ENCODE measurements at regions not wholly inside any gene's neighbourhood (a gene's known extent, or its start where the extent isn't known, plus 50 kb on each side); places are given as distances from the start of the nearest gene placed in this dataset.

GRCh38 chr4:13955551-13955950, 328.0 kb upstream of the BOD1L1 start:
- H3K4me3 Mint-ChIP-seq (ENCODE audit: unreplicated experiment) = no peak overlapping the region
- H3K27ac Mint-ChIP-seq (ENCODE audit: unreplicated experiment) = no peak overlapping the region
- no peaks in the 10 kb centered on the region for H3K9me3 Mint-ChIP-seq (ENCODE audit: unreplicated experiment)
- no peak for TF ChIP-seq CTCF (IDR thresholded peaks at IDR 0.05; ENCODE audit: partially characterized antibody, unreplicated experiment)
- peaks cover 2% of the 10 kb centered on the region for H3K4me1 Mint-ChIP-seq (ENCODE audit: low read depth, unreplicated experiment)
- peaks cover 5% of the 10 kb centered on the region for H3K27me3 Mint-ChIP-seq (ENCODE audit: unreplicated experiment)
- H3K36me3 Mint-ChIP-seq (ENCODE audit: unreplicated experiment) = no peaks in the 10 kb centered on the region
- DNase-seq = no peak

GRCh38 chr4:13956947-13957346, 329.4 kb upstream of the BOD1L1 start:
- Mint-ChIP-seq H3K4me1 (ENCODE audit: low read depth, unreplicated experiment) (peaks cover 2% of the 10 kb centered on the region), H3K9me3 (ENCODE audit: unreplicated experiment) (no peaks in the 10 kb centered on the region), H3K36me3 (ENCODE audit: unreplicated experiment) (no peaks in the 10 kb centered on the region), H3K4me3 (ENCODE audit: unreplicated experiment) (no peak overlapping the region), H3K27ac (ENCODE audit: unreplicated experiment) (no peak overlapping the region), H3K27me3 (ENCODE audit: unreplicated experiment) (peaks cover 5% of the 10 kb centered on the region)
- TF ChIP-seq CTCF (IDR thresholded peaks at IDR 0.05; ENCODE audit: partially characterized antibody, unreplicated experiment) = no peak
- no peak for DNase-seq

GRCh38 chr4:13957871-13958270, 330.3 kb upstream of the BOD1L1 start:
- H3K4me1 Mint-ChIP-seq (ENCODE audit: low read depth, unreplicated experiment) = peaks cover 2% of the 10 kb centered on the region
- no peaks in the 10 kb centered on the region for H3K36me3 Mint-ChIP-seq (ENCODE audit: unreplicated experiment)
- TF ChIP-seq CTCF (IDR thresholded peaks at IDR 0.05; ENCODE audit: partially characterized antibody, unreplicated experiment) = no peak
- no peaks in the 10 kb centered on the region for H3K9me3 Mint-ChIP-seq (ENCODE audit: unreplicated experiment)
- H3K27me3 Mint-ChIP-seq (ENCODE audit: unreplicated experiment) = peaks cover 2% of the 10 kb centered on the region
- no peak overlapping the region for H3K27ac Mint-ChIP-seq (ENCODE audit: unreplicated experiment)
- H3K4me3 Mint-ChIP-seq (ENCODE audit: unreplicated experiment) = no peak overlapping the region
- DNase-seq = no peak

- H3K4me3 Mint-ChIP-seq (ENCODE audit: unreplicated experiment) = no peak overlapping the region
- no peaks in the 10 kb centered on the region for H3K9me3 Mint-ChIP-seq (ENCODE audit: unreplicated experiment)
- no peak overlapping the region for H3K27ac Mint-ChIP-seq (ENCODE audit: unreplicated experiment)
- no peak for TF ChIP-seq CTCF (IDR thresholded peaks at IDR 0.05; ENCODE audit: partially characterized antibody, unreplicated experiment)
- H3K27me3 Mint-ChIP-seq (ENCODE audit: unreplicated experiment) = peaks cover 4% of the 10 kb centered on the region
- H3K4me1 Mint-ChIP-seq (ENCODE audit: low read depth, unreplicated experiment) = peaks cover 14% of the 10 kb centered on the region
- H3K36me3 Mint-ChIP-seq (ENCODE audit: unreplicated experiment) = no peaks in the 10 kb centered on the region
- no peak for DNase-seq
These were observed 336.1 kb upstream of the BOD1L1 start for GRCh38 chr4:13963601-13964000.

- Mint-ChIP-seq H3K4me1 (ENCODE audit: low read depth, unreplicated experiment) (peaks cover 13% of the 10 kb centered on the region), H3K36me3 (ENCODE audit: unreplicated experiment) (no peaks in the 10 kb centered on the region), H3K9me3 (ENCODE audit: unreplicated experiment) (no peaks in the 10 kb centered on the region), H3K27ac (ENCODE audit: unreplicated experiment) (no peak overlapping the region), H3K4me3 (ENCODE audit: unreplicated experiment) (no peak overlapping the region), H3K27me3 (ENCODE audit: unreplicated experiment) (peaks cover 4% of the 10 kb centered on the region)
- DNase-seq = peak; percentile 19
- no peak for TF ChIP-seq CTCF (IDR thresholded peaks at IDR 0.05; ENCODE audit: partially characterized antibody, unreplicated experiment)
These were observed 339.0 kb upstream of the BOD1L1 start for GRCh38 chr4:13966231-13967195.

Data from glutamatergic neuron (in vitro differentiated cells).